SK-N-SH (cell line): ENCODE measurements at regions not wholly inside any gene's neighbourhood (a gene's known extent, or its start where the extent isn't known, plus 50 kb on each side); places are given as distances from the start of the nearest gene placed in this dataset.

Source experiments
- CHD2 ChIP-seq: fragments of 150-350 bp; IDR thresholded peaks from 2 replicates; pipeline ENCODE4 v1.6.1; 2018; ENCODE audit warnings: low read length; ENCODE audit not compliant: partially characterized antibody
- EZH2phosphoT487 ChIP-seq: fragments of 200-600 bp; sonication (generic); IDR thresholded peaks from 2 replicates; pipeline ENCODE4 v1.6.1; 2017; ENCODE audit warnings: low read depth, mixed run types, mild to moderate bottlenecking, antibody characterized with exemption, moderate library complexity, borderline replicate concordance
- FOXM1 ChIP-seq: IDR thresholded peaks from 2 replicates; pipeline ENCODE4 v1.4.0; 2012; ENCODE audit warnings: low read depth, mild to moderate bottlenecking
- MXI1 ChIP-seq: IDR thresholded peaks from 2 replicates; pipeline ENCODE4 v1.6.1; 2012; ENCODE audit warnings: mild to moderate bottlenecking, low read depth, low read length, improper control_type of control experiment
- RCOR1 ChIP-seq: fragments of 150-350 bp; IDR thresholded peaks from 2 replicates; pipeline ENCODE4 v1.6.1; 2017; ENCODE audit warnings: antibody characterized with exemption, low read length
- SIN3A ChIP-seq: IDR thresholded peaks from 2 replicates; pipeline ENCODE4 v1.6.1; 2012; ENCODE audit warnings: low read depth, mild to moderate bottlenecking, low read length, moderate library complexity, borderline replicate concordance
- SMC3 ChIP-seq: IDR thresholded peaks from 2 replicates; pipeline ENCODE4 v1.6.1; 2012; ENCODE audit warnings: low read depth, low read length, improper control_type of control experiment
- TAF1 ChIP-seq: IDR thresholded peaks from 2 replicates; pipeline ENCODE4 v1.6.1; 2012; ENCODE audit warnings: low read depth, mild to moderate bottlenecking, low read length, moderate library complexity, borderline replicate concordance
- TEAD4 ChIP-seq: IDR thresholded peaks from 2 replicates; pipeline ENCODE4 v1.4.0; 2012; ENCODE audit warnings: mild to moderate bottlenecking, borderline replicate concordance; ENCODE audit not compliant: insufficient read depth
- TF ChIP-seq, protein P1 (sequence below): IDR thresholded peaks from 2 replicates; pipeline ENCODE4; 2012
- TF ChIP-seq, protein P2 (sequence below): IDR thresholded peaks from 2 replicates; pipeline ENCODE4 v1.4.0; 2012; ENCODE audit warnings: low read depth
- TF ChIP-seq, protein P3 (sequence below): fragments of 200-600 bp; sonication (generic); IDR thresholded peaks from 2 replicates; pipeline ENCODE4 v1.6.1; 2017; ENCODE audit warnings: antibody characterized with exemption, mild to moderate bottlenecking, moderate library complexity

DNA sequence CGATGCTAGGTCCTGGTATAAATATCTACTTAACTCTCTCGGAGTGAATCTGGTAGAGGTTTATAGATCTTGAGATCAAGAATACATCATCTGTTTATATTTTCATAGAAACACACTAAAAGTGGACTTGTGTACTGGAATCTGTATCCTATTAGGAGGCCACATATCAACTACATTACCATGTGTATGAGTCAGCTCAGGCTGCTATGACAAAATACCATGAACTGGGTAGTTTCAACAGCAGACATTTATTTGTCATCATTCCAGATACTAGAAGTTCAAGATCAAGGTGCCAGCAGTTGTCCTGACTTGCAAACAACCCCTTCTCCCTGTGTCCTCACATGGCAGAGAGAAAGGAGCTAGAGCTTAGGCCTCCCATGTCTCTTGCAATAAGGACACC, 113.9 kb upstream of the PFKP start:
- TF ChIP-seq TAF1 (no peak), TEAD4 (no peak), MXI1 (no peak), FOXM1 (no peak), RCOR1 (no peak), CHD2 (no peak), SMC3 (no peak), SIN3A (no peak), EZH2phosphoT487 (no peak)
- TF ChIP-seq, protein P1, sequence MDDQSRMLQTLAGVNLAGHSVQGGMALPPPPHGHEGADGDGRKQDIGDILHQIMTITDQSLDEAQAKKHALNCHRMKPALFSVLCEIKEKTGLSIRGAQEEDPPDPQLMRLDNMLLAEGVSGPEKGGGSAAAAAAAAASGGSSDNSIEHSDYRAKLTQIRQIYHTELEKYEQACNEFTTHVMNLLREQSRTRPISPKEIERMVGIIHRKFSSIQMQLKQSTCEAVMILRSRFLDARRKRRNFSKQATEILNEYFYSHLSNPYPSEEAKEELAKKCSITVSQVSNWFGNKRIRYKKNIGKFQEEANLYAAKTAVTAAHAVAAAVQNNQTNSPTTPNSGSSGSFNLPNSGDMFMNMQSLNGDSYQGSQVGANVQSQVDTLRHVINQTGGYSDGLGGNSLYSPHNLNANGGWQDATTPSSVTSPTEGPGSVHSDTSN = no peak
- TF ChIP-seq, protein P2, sequence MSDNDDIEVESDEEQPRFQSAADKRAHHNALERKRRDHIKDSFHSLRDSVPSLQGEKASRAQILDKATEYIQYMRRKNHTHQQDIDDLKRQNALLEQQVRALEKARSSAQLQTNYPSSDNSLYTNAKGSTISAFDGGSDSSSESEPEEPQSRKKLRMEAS = no peak
- TF ChIP-seq, protein P3, sequence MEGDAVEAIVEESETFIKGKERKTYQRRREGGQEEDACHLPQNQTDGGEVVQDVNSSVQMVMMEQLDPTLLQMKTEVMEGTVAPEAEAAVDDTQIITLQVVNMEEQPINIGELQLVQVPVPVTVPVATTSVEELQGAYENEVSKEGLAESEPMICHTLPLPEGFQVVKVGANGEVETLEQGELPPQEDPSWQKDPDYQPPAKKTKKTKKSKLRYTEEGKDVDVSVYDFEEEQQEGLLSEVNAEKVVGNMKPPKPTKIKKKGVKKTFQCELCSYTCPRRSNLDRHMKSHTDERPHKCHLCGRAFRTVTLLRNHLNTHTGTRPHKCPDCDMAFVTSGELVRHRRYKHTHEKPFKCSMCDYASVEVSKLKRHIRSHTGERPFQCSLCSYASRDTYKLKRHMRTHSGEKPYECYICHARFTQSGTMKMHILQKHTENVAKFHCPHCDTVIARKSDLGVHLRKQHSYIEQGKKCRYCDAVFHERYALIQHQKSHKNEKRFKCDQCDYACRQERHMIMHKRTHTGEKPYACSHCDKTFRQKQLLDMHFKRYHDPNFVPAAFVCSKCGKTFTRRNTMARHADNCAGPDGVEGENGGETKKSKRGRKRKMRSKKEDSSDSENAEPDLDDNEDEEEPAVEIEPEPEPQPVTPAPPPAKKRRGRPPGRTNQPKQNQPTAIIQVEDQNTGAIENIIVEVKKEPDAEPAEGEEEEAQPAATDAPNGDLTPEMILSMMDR = no peak
